OCI-LY7 (cell line): ENCODE measurements at regions not wholly inside any gene's neighbourhood (a gene's known extent, or its start where the extent isn't known, plus 50 kb on each side); places are given as distances from the start of the nearest gene placed in this dataset.

Experiments
- BruUV-seq: library from RNA; stranded (reverse); fragments of 400-500 nt; replicated peaks from 2 replicates; lab custom pipeline; 2021; lab: Mats Ljungman, UMichigan
- CTCF ChIA-PET: fragments of 300-600 bp; sonication (Branson Sonifier 250); formaldehyde crosslinking; loops from one replicate; lab custom pipeline; 2022; ENCODE audit warnings: antibody characterized with exemption; ENCODE audit not compliant: unreplicated experiment; lab: Charles Lee
- POLR2A ChIA-PET: fragments of 300-600 bp; sonication (Branson Sonifier 250); formaldehyde crosslinking; loops from one replicate; lab custom pipeline; 2022; ENCODE audit warnings: antibody characterized with exemption; lab: Charles Lee
- DNase-seq: peaks from one replicate; pipeline ENCODE4 v3.0.0-alpha.2; 2015; ENCODE audit warnings: low spot score
- H2AFZ ChIP-seq: fragments of 200-600 bp; sonication (generic), shearing (Covaris generic); 2 replicates; pipeline ENCODE4 v1.6.1; 2014; ENCODE audit warnings: mild to moderate bottlenecking, antibody characterized with exemption, low read length, moderate library complexity
- H3K27ac ChIP-seq: fragments of 200-600 bp; sonication (generic); 2 replicates; pipeline ENCODE4 v1.5.1; 2014; ENCODE audit warnings: mixed run types, low read depth, mild to moderate bottlenecking, moderate library complexity, low read length, inconsistent platforms; ENCODE audit not compliant: poor library complexity, severe bottlenecking
- H3K36me3 ChIP-seq: fragments of 200-600 bp; sonication (generic); 2 replicates; pipeline ENCODE4 v1.6.1; 2014; ENCODE audit warnings: mild to moderate bottlenecking, antibody characterized with exemption, low read length, moderate library complexity, mixed read lengths; ENCODE audit not compliant: insufficient read depth
- H3K4me1 ChIP-seq: fragments of 200-600 bp; sonication (generic); 2 replicates; pipeline ENCODE4 v1.5.1; 2014; ENCODE audit warnings: mild to moderate bottlenecking, low read length; ENCODE audit not compliant: insufficient read depth, poor library complexity, severe bottlenecking
- H3K4me2 ChIP-seq: fragments of 200-600 bp; sonication (generic); 2 replicates; pipeline ENCODE4 v1.6.1; 2014; ENCODE audit warnings: mild to moderate bottlenecking, low read length
- H3K4me3 ChIP-seq: fragments of 200-600 bp; sonication (generic); 2 replicates; pipeline ENCODE4 v1.5.1; 2014; ENCODE audit warnings: mild to moderate bottlenecking, low read depth, low read length; ENCODE audit not compliant: poor library complexity, severe bottlenecking
- H3K79me2 ChIP-seq: fragments of 200-600 bp; sonication (generic); 2 replicates; pipeline ENCODE4 v1.6.1; 2016; ENCODE audit warnings: low read depth, mild to moderate bottlenecking, low read length, moderate library complexity, mixed read lengths; ENCODE audit not compliant: insufficient read depth
- H3K9me2 ChIP-seq: fragments of 200-600 bp; sonication (generic); 2 replicates; pipeline ENCODE4 v1.6.1; 2016; ENCODE audit warnings: mild to moderate bottlenecking, low read length, mixed read lengths; ENCODE audit not compliant: insufficient read depth
- H3K9me3 ChIP-seq: fragments of 200-600 bp; sonication (generic); 2 replicates; pipeline ENCODE4 v1.6.1; 2014; ENCODE audit warnings: mild to moderate bottlenecking, mixed run types, low read length, mixed read lengths
- H4K20me1 ChIP-seq: fragments of 200-600 bp; sonication (generic); 2 replicates; pipeline ENCODE4 v1.6.1; 2014; ENCODE audit warnings: mild to moderate bottlenecking, antibody characterized with exemption, low read length, moderate library complexity, mixed read lengths; ENCODE audit not compliant: insufficient read depth
- EZH2phosphoT487 ChIP-seq: fragments of 200-600 bp; sonication (generic); IDR thresholded peaks from 2 replicates; pipeline ENCODE4 v1.6.1; 2018; ENCODE audit warnings: low read depth, borderline replicate concordance, mild to moderate bottlenecking, mixed run types, antibody characterized with exemption, low read length, moderate library complexity, mixed read lengths
- intact Hi-C: fragments of 100-400 bp; cut with micrococcal nuclease; formaldehyde crosslinking; loops from one replicate; pipeline ENCODE4 v1.10.0; 2022; ENCODE audit not compliant: unreplicated experiment
- TF ChIP-seq, protein P1 (sequence below): fragments of 200-600 bp; sonication (generic); conservative IDR thresholded peaks from 2 replicates; pipeline ENCODE4 v1.5.1; 2014; ENCODE audit warnings: mild to moderate bottlenecking, antibody characterized with exemption, low read length, moderate library complexity, mixed read lengths

DNA sequence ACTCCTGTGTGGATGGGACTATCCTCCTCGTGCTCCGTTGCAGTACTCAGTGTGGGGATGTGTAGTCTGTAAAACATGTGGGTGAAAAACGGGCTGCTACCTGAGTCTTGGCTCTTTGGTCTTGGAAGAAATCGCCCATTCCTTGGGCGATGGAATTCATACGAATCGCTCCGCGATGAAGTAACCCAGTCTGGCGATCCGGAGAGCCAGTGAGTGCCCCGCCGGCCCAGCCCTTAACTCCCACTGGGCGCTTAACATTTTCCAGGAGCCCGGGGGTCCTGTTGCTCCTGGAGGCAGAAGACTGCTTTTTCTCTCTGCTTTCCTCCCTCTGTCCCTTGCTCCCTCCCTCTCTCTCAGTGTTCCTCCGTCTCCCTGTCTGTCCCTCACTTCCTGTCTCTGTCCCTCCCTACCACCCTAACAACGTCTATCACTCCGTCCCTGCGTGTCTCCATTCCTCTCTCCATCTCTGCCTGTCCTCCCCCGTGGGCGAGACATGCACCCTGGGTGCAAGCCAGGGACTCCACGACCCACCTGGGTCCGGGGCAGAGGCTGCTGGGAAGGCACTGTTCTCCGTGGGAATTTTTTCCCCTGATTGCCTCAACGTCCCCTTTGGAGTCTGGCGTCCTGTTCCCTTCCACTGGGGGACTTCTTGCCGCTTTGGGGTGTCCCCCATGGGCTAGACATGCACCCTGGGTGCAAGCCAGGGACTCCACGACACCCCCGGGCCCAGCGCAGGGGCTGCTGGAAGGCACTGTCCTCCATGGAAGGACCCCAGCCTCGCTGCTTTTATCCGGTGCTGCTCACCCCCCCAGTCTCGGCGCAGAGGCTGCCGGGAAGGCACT, 188.6 kb downstream of the ALG10 start:
- intact Hi-C loops = loop anchor here (10.0 kb wide), 1 partner anchor 176 kb away; no protein-coding TSS in a partner anchor
- POLR2A ChIA-PET = no interaction called here
- BruUV-seq = no TSS peak
- H4K20me1 ChIP-seq = no peaks in the 10 kb centered on the region
- TF ChIP-seq, protein P1, sequence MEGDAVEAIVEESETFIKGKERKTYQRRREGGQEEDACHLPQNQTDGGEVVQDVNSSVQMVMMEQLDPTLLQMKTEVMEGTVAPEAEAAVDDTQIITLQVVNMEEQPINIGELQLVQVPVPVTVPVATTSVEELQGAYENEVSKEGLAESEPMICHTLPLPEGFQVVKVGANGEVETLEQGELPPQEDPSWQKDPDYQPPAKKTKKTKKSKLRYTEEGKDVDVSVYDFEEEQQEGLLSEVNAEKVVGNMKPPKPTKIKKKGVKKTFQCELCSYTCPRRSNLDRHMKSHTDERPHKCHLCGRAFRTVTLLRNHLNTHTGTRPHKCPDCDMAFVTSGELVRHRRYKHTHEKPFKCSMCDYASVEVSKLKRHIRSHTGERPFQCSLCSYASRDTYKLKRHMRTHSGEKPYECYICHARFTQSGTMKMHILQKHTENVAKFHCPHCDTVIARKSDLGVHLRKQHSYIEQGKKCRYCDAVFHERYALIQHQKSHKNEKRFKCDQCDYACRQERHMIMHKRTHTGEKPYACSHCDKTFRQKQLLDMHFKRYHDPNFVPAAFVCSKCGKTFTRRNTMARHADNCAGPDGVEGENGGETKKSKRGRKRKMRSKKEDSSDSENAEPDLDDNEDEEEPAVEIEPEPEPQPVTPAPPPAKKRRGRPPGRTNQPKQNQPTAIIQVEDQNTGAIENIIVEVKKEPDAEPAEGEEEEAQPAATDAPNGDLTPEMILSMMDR = no peak
- TF ChIP-seq EZH2phosphoT487 = no peak
- CTCF ChIA-PET = no interaction called here
- DNase-seq = no peak
- H3K79me2 ChIP-seq = no peaks in the 10 kb centered on the region
- H3K27ac ChIP-seq = no peak overlapping the region
- no peaks in the 10 kb centered on the region for H3K9me2 ChIP-seq
- no peaks in the 10 kb centered on the region for H3K36me3 ChIP-seq
- H3K9me3 ChIP-seq = no peaks in the 10 kb centered on the region
- no peak overlapping the region for H3K4me3 ChIP-seq
- no peaks in the 10 kb centered on the region for H3K4me1 ChIP-seq
- no peak overlapping the region for H3K4me2 ChIP-seq
- H2AFZ ChIP-seq = no peak overlapping the region

DNA sequence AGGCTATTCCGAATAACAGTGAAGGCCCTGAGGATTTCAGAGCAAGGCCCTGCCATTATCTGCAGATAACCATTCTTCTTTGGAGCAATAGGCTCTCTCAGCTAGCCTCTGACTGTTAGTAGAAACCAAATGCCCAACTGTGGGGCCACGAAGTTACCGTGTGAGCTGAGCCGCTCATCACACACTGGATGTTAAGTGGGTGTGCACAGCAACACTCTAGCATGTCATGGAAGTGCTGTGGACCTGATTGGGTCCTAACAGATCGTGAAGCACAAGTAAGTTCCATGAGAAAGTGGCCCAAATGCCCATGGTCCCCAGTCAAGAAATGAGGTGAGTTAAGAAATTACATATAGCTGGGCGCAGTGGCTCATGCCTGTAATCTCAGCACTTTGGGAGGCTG, 190.4 kb downstream of the ALG10 start:
- ChIA-PET POLR2A (no interaction called here), CTCF (no interaction called here)
- no peaks in the 10 kb centered on the region for H3K79me2 ChIP-seq
- no peak overlapping the region for H2AFZ ChIP-seq
- no peaks in the 10 kb centered on the region for H3K36me3 ChIP-seq
- intact Hi-C loops = loop anchor here (10.0 kb wide), 1 partner anchor 178 kb away; no protein-coding TSS in a partner anchor
- no TSS peak for BruUV-seq
- no peaks in the 10 kb centered on the region for H3K4me1 ChIP-seq
- no peak for TF ChIP-seq EZH2phosphoT487
- TF ChIP-seq, protein P1 = no peak
- H3K4me3 ChIP-seq = no peak overlapping the region
- DNase-seq = no peak
- H3K27ac ChIP-seq = no peak overlapping the region
- H3K4me2 ChIP-seq = no peak overlapping the region
- no peaks in the 10 kb centered on the region for H3K9me2 ChIP-seq
- no peaks in the 10 kb centered on the region for H4K20me1 ChIP-seq
- no peaks in the 10 kb centered on the region for H3K9me3 ChIP-seq

DNA sequence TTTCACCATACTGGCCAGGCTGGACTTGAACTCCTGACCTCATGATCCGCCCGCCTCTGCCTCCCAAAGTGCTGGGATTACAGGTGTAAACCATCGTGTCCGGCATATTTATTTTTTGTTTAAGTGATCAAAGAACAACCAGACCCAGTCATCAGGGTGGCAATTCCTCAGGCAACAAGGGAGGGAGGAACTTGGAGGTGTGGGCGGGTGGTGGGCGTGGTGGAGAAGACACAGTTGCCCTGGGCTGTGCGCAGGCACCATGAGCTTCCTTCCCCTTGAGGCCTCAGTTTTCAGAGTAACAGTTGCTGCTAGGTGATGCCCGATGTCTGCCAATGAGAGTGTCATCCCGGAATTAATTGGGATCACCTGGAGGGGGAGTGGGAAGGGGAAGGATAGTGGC, 191.7 kb downstream of the ALG10 start:
- BruUV-seq = no TSS peak
- intact Hi-C loops = loop anchor here (10.0 kb wide), 1 partner anchor 179 kb away; no protein-coding TSS in a partner anchor
- Histone ChIP-seq H2AFZ (no peak overlapping the region), H3K36me3 (no peaks in the 10 kb centered on the region), H3K79me2 (no peaks in the 10 kb centered on the region), H3K27ac (no peak overlapping the region), H4K20me1 (no peaks in the 10 kb centered on the region), H3K9me3 (no peaks in the 10 kb centered on the region), H3K9me2 (no peaks in the 10 kb centered on the region), H3K4me3 (no peak overlapping the region), H3K4me1 (no peaks in the 10 kb centered on the region), H3K4me2 (no peak overlapping the region)
- DNase-seq = no peak
- ChIA-PET CTCF (no interaction called here), POLR2A (no interaction called here)
- no peak for TF ChIP-seq EZH2phosphoT487
- TF ChIP-seq, protein P1 = no peak
